ENCODE measurements at regions not wholly inside any gene's neighbourhood (a gene's known extent, or its start where the extent isn't known, plus 50 kb on each side); places are given as distances from the start of the nearest gene placed in this dataset.

DNA sequence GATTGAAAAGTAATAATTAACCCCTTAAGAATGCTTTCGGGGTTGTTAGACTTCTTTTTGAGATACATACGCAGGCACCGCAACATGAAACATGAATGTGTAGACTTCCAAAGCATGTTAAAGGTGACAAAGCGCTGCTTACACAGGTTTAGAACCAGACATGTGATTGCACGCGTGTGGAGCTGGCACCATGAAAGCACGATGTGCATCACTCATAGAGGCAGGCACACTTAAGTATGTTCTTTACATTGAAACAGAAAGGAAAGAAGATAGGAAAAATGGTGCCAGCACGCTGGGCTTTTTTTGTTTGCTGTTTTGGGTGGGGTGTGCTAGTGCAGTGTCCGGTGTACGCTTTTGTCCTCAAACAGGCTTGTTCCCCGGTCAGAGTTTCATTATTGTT lies 83.6 kb upstream of the PPARA start:
- no peak for DNase-seq (ENCODE audit: low read depth in 2 of 2)

- DNase-seq (ENCODE audit: low read depth in 2 of 2) = no peak
Measured at GRCh38 chr22:46067159-46068111, 82.9 kb upstream of the PPARA start.

- DNase-seq (ENCODE audit: low read depth in 2 of 2) = no peak
Measured at GRCh38 chr22:46068181-46068592, 82.1 kb upstream of the PPARA start.

DNA sequence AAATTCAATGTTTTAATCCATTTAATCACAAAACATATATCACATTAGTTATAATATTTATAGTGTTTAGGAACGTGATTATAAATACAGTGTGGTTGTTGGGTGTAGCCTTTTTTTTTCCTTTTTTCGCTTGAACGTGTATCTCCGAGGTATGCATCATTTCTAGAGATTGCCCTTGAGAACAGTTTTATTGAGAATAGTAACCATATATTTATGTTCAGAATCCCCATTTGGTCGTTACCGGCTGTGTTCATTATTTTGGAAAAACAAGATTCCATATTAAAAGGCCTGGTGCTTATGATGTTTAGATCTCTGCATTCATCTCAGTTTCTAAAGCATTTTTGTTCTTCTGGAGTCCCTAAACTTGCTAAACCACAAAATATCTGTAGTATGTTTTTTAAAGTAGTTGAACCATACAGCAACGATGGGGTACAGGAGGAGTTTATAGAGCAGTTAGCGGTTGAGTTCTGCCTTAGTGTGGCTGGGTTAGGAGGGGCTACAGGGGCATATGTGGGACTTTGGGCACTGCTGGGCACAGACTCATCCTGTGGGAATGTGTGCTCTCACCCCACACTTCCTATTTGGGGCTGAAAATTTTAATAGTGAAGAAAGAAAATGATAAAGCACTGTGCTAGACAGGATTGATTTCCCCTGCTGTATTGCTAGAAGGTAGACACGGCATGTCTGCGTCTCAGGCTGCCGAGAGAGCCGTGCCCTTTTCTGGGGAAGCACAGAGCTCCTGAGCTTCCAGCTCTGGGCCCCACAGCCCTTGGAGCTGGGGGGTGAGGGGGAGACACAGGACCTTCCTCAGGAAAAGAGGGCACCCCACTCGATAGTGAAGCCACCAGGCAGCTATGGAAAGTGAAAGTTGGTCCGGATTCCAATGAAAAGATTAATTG lies 81.5 kb upstream of the PPARA start:
- DNase-seq (ENCODE audit: low read depth in 2 of 2) = no peak

- DNase-seq (ENCODE audit: low read depth in 2 of 2) = peak; percentile 25 to 45
Measured at GRCh38 chr22:46069521-46070214, 80.7 kb upstream of the PPARA start.

GRCh38 chr22:46070215-46070802 lies 80.0 kb upstream of the PPARA start:
- peak in 1 of 2 donors; percentile 26 for DNase-seq (ENCODE audit: low read depth in 2 of 2)

- DNase-seq (ENCODE audit: low read depth in 2 of 2) = peak; percentile 30 to 36
Measured at GRCh38 chr22:46070803-46071450, 79.4 kb upstream of the PPARA start.

DNA sequence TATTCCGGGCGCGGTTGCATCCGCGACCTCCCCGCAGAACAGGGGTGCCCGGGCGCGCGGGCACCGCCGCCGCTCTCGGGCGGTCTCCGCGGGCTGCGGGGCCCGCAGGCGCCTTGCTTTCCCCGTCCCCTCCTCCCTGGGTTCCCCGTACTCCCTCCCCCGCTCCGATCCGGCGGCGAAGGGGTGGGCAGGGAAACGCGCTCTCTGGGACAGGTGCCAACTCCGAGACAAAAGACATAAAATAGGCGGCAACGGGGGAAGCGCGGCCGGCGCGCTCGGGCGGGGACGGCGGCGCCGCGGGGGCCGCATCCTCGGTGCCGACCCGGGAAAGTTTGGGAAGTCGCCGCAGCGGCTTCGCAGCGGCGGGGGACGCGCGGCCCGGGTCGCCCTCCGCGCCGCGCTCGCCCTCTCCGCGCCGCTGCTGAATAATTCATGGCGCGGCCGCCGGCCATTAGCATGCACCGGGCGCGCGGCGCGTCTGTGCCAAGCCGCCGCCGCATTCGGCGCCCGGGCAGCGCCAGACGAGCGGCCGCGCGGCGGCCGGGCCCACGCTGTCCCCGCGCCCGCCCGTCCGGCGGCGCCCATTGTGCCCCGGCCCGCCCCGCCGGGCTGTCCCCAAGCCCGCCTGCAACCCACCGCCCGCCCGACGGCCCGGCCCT lies 78.7 kb upstream of the PPARA start:
- peak; percentile 54 to 58 for DNase-seq (ENCODE audit: low read depth in 2 of 2)

- peak; percentile 42 to 60 for DNase-seq (ENCODE audit: low read depth in 2 of 2)
Measured at GRCh38 chr22:46072110-46072881, 78.0 kb upstream of the PPARA start.

DNA sequence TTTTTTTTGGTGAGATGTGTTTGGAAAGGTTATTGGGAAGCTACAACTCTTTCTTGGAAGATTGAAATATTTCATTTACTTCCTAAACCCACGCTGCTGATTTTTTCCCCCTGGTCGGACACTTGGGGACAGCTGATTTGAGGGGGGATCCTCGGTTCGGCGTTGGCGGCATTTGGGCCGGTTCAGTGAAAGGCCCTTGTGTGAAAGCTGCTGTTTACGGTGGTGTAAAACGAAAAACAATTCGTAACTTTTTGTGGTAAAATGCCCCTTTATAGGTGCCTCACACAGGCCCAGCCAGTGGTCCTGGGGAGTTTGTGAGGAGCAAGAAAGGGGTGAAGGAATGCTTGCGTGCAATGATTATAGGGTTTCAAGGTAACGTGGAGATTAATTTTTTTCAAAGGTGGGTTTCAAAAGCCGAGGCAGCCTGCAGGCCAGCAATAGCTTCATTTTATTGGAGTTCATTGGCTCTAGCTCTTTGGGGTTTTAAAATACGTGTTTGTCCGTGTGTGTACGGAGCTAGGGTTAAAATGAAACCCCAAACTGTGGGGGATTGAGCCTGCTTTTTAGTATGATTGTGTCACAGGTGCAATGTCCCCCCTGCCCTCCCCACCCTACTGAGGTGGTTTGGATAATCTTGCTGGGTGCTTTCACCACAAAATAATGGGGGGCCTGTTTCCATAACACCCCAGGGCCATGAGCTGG lies 77.2 kb upstream of the PPARA start:
- DNase-seq (ENCODE audit: low read depth in 2 of 2) = no peak

DNA sequence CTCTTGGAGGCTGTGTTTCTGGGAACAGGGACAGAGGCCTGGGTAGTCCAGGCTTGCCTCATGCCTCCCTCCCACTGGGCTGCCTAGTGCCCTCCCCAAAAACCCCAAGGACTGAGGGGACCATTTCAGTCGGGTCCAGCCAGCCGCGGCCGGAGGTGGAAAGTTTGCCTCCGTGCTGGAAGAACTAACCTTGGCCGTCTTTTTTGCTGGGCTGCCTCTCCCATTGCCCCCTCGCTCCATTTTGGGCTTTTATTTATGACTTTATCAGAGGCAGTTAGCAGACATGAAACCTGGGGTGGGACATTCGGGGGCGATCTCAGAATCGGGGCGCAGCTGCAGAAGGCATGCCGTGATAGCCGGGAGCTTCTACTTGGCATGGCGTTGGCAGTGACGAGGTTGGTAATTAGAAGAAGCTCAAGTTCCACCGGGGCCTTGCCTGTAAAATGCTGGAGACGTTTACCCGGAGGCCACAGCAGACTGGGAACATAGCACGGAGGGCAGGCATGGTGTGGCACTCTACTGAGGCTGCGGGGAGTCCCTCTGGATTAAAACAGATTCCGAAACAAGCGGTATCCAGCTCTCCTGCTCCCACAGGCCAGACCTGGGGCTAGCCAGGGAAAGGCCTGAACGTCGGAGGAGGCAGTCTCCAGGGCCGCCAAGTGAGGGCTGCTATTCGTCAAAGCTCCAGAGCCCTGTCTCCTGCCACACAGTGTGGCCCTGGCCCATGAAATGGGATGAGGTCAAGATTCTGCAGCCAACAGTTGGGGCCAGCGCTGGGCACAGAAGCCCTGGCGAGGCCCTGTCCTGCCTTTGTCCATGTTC lies 76.4 kb upstream of the PPARA start:
- DNase-seq (ENCODE audit: low read depth in 2 of 2) = no peak

GRCh38 chr22:46074771-46075551 lies 75.4 kb upstream of the PPARA start:
- DNase-seq (ENCODE audit: low read depth in 2 of 2) = no peak

GRCh38 chr22:46075764-46076531 lies 74.4 kb upstream of the PPARA start:
- DNase-seq (ENCODE audit: low read depth in 2 of 2) = no peak

GRCh38 chr22:46076651-46077339 lies 73.5 kb upstream of the PPARA start:
- no peak for DNase-seq (ENCODE audit: low read depth in 2 of 2)

- DNase-seq (ENCODE audit: low read depth in 2 of 2) = no peak
Measured at GRCh38 chr22:46077669-46078099, 72.6 kb upstream of the PPARA start.
